22Rv1 (cell line): ENCODE measurements at regions not wholly inside any gene's neighbourhood (a gene's known extent, or its start where the extent isn't known, plus 50 kb on each side); places are given as distances from the start of the nearest gene placed in this dataset.

Experiments
- H3K27ac ChIP-seq: fragments of 450-650 bp; 2 replicates; pipeline ENCODE4 v1.5.1; 2017
- ZFX ChIP-seq: fragments of 450-650 bp; IDR thresholded peaks from 2 replicates; pipeline ENCODE4 v1.6.1; 2017; ENCODE audit warnings: antibody characterized with exemption, borderline replicate concordance
- TF ChIP-seq, protein P1 (sequence below): fragments of 450-650 bp; IDR thresholded peaks from 2 replicates; pipeline ENCODE4 v1.5.1; 2017; ENCODE audit warnings: mild to moderate bottlenecking

- TF ChIP-seq, protein P1, sequence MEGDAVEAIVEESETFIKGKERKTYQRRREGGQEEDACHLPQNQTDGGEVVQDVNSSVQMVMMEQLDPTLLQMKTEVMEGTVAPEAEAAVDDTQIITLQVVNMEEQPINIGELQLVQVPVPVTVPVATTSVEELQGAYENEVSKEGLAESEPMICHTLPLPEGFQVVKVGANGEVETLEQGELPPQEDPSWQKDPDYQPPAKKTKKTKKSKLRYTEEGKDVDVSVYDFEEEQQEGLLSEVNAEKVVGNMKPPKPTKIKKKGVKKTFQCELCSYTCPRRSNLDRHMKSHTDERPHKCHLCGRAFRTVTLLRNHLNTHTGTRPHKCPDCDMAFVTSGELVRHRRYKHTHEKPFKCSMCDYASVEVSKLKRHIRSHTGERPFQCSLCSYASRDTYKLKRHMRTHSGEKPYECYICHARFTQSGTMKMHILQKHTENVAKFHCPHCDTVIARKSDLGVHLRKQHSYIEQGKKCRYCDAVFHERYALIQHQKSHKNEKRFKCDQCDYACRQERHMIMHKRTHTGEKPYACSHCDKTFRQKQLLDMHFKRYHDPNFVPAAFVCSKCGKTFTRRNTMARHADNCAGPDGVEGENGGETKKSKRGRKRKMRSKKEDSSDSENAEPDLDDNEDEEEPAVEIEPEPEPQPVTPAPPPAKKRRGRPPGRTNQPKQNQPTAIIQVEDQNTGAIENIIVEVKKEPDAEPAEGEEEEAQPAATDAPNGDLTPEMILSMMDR, result no peak
- no peak for TF ChIP-seq ZFX
- H3K27ac ChIP-seq, result no peak overlapping the region
Observed at GRCh38 chr2:3078684-3079083, 298.9 kb downstream of the EIPR1 start.

GRCh38 chr2:3076848-3077642, 300.6 kb downstream of the EIPR1 start:
- no peak overlapping the region for H3K27ac ChIP-seq
- TF ChIP-seq, protein P1, result no peak
- no peak for TF ChIP-seq ZFX

DNA sequence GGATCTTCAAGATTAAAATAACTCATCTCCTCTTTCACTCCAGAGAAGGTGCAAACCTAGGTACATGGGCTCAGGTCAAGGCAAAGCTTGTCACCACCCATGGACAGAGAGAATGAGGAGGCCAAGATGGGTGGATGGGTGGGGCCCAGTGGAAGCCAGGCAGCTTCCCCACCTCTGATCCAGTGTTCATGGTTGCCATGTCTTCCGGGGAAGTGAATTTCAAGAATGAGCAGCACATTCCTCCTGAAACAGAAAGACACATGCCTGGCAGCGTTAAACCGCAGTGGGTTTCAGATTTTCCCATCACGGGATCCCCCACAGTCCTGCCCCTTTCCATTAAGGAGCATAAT, 301.7 kb downstream of the EIPR1 start:
- TF ChIP-seq, protein P1, result no peak
- TF ChIP-seq ZFX, result no peak
- no peak overlapping the region for H3K27ac ChIP-seq

DNA sequence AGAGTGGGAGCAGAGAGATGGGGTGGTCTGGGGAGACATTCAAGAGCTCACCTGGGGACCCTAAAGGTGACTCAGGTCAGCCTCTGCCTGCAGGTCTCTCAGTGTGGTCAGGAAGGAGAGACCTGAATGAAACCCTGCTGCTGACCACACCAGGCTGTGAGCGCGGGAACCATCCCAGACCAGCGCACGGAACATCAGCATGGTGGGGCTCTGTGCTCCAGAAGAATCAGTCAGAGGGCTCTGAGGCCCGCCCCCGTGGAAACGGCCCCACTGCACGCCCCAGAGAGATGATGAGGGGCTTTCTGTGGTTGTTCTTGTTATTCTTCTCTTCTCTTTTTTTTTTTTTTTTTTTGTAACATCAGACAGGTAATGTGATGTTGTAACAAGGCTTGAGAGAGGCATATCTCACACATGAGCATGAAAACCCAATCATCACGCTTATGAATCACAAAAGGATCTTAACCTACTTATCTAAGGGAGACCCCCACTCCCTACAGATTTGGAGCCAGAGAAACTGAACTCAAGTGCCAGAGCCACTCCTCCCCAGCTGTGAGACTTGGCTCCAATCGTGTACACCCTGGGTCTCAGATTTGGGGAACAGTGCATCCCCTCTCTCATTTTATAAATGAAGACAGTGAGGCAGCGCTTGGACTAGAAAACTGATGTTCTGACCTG, 302.2 kb downstream of the EIPR1 start:
- no peak overlapping the region for H3K27ac ChIP-seq

DNA sequence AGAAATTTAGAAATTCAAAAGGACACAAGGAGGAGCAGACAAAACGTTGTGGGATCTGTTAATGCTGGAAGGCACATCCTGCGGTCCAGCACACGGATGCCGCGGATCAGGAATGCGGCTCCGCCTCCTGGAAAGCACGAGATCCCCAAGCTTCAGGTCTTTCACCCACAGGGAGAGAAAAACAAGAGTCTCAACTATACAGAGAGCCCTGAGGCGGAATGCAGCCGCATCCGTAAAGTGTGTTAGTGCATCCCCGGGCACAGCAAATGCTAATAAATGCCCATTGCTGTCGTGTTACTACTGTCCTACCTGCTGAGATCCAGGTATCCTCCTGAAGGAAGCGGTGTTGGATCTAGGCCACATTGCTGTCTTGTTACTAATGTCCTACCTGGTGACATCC, 303.9 kb downstream of the EIPR1 start:
- H3K27ac ChIP-seq, result no peak overlapping the region
- TF ChIP-seq, protein P1, result no peak
- no peak for TF ChIP-seq ZFX

More for the DNA sequence above, 302.2 kb downstream of the EIPR1 start:
- TF ChIP-seq ZFX, result no peak
- TF ChIP-seq, protein P1, result no peak

DNA sequence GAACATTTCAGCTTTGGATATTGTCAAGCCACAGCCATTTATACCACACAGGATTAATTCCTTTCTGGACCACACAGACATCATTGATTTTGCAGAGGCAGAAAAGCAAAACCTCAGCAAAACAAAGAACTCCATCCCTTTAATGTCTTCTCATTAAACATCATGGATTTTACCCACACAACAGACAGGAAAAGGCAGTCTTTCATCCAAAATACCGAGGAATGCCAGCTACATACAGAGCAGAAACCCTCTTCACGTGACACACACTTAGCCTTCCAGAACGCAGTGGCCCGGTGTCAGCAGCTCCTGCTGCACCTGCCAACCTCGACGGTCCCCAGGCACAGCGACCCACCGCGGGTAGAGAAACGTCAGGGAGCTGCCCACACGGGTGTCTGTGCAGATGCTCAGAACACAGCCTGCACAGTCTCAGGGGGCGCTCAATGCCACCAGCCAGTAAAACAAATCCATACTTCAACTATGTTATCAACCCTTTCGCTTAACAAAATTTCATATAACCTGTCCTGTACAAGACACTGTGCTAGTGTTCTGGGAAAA, 304.5 kb downstream of the EIPR1 start:
- no peak for TF ChIP-seq ZFX
- TF ChIP-seq, protein P1, result no peak

More for the DNA sequence above, 304.5 kb downstream of the EIPR1 start:
- H3K27ac ChIP-seq, result no peak overlapping the region
